Panc1 (cell line): ENCODE measurements at regions not wholly inside any gene's neighbourhood (a gene's known extent, or its start where the extent isn't known, plus 50 kb on each side); places are given as distances from the start of the nearest gene placed in this dataset.

Experiments used
- ATAC-seq: fragments of 200-7000 bp; cut with Tn5 transposase; 2 replicates; pipeline ENCODE4 v1.9.1; 2020; ENCODE audit warnings: mild to moderate bottlenecking, moderate library complexity
- BruUV-seq: library from RNA; stranded (reverse); fragments of 400-500 nt; replicated peaks from 2 replicates; lab custom pipeline; 2021; lab: Mats Ljungman, UMichigan
- CTCF ChIA-PET: fragments of 300-600 bp; sonication (Branson Sonifier 250); formaldehyde crosslinking; loops from one replicate; lab custom pipeline; 2022; ENCODE audit warnings: antibody characterized with exemption; lab: Charles Lee
- POLR2A ChIA-PET: fragments of 300-600 bp; sonication (Branson Sonifier 250); formaldehyde crosslinking; loops from one replicate; lab custom pipeline; 2022; ENCODE audit warnings: antibody characterized with exemption; lab: Charles Lee
- DNase-seq: peaks from one replicate; pipeline ENCODE4 v3.0.0-alpha.2; 2010; ENCODE audit warnings: low read depth, low spot score
- H3K27ac ChIP-seq: 2 replicates; pipeline ENCODE4 v1.5.1; 2011; ENCODE audit warnings: mild to moderate bottlenecking, low read length, inconsistent platforms
- H3K27me3 ChIP-seq: fragments of 200-500 bp; sonication (Bioruptor generic); 2 replicates; pipeline ENCODE4 v1.6.0; 2014; ENCODE audit warnings: low read length, inconsistent platforms; ENCODE audit not compliant: control insufficient read depth, insufficient read depth
- H3K36me3 ChIP-seq: fragments of 200-500 bp; sonication (Bioruptor generic); 2 replicates; pipeline ENCODE4 v1.5.1; 2014; ENCODE audit warnings: inconsistent platforms, mild to moderate bottlenecking, low read length, moderate library complexity; ENCODE audit not compliant: control insufficient read depth, insufficient read depth
- H3K4me1 ChIP-seq: 2 replicates; pipeline ENCODE4 v1.5.1; 2011; ENCODE audit warnings: inconsistent platforms, mild to moderate bottlenecking, low read length, moderate library complexity; ENCODE audit not compliant: control insufficient read depth, insufficient read depth
- H3K4me3 ChIP-seq, 2 experiments: 2 replicates each; pipeline ENCODE4 v1.5.1; 2011 to 2012; ENCODE audit warnings: low read depth in 2 of 2, low read length in 2 of 2, mild to moderate bottlenecking in 2 of 2, inconsistent platforms in 1 of 2, moderate library complexity in 1 of 2
- H3K9me3 ChIP-seq: fragments of 200-500 bp; sonication (Bioruptor generic); 2 replicates; pipeline ENCODE4 v1.5.1; 2014; ENCODE audit warnings: low read depth, mild to moderate bottlenecking, inconsistent platforms, low read length, moderate library complexity; ENCODE audit not compliant: control insufficient read depth, insufficient read depth
- POLR2AphosphoS5 ChIP-seq: IDR thresholded peaks from 2 replicates; pipeline ENCODE4 v1.6.1; 2012; ENCODE audit warnings: mild to moderate bottlenecking, low read depth, low read length, moderate library complexity
- SIN3A ChIP-seq: IDR thresholded peaks from 2 replicates; pipeline ENCODE4 v1.6.1; 2012; ENCODE audit warnings: low read depth, mild to moderate bottlenecking, low read length, moderate library complexity, borderline replicate concordance; ENCODE audit not compliant: insufficient read depth
- TCF7L2 ChIP-seq: IDR thresholded peaks from 2 replicates; pipeline ENCODE4 v1.6.1; 2011; ENCODE audit warnings: mild to moderate bottlenecking, low read depth, low read length, inconsistent platforms
- in situ Hi-C: cut with HindIII; loops from 2 replicates; pipeline ENCODE4 v1.10.0; 2016; ENCODE audit warnings: low sequenced_read_pairs, low pct_unique_long_range_greater_than_20kb
- intact Hi-C: fragments of 100-400 bp; cut with micrococcal nuclease; formaldehyde crosslinking; loops from one replicate; pipeline ENCODE4 v1.10.0; 2022; ENCODE audit not compliant: unreplicated experiment
- TF ChIP-seq, protein P1 (sequence below), 2 experiments: IDR thresholded peaks; 2 replicates each; pipeline ENCODE4 v1.6.1; 2011 to 2012; ENCODE audit warnings: low read depth in 2 of 2, control low read depth in 1 of 2, low read length in 1 of 2, mild to moderate bottlenecking in 1 of 2, moderate library complexity in 1 of 2; ENCODE audit not compliant: insufficient read depth in 1 of 2
- TF ChIP-seq, protein P2 (sequence below): fragments of 450-650 bp; IDR thresholded peaks from 2 replicates; pipeline ENCODE4 v1.5.1; 2017; ENCODE audit warnings: mild to moderate bottlenecking

DNA sequence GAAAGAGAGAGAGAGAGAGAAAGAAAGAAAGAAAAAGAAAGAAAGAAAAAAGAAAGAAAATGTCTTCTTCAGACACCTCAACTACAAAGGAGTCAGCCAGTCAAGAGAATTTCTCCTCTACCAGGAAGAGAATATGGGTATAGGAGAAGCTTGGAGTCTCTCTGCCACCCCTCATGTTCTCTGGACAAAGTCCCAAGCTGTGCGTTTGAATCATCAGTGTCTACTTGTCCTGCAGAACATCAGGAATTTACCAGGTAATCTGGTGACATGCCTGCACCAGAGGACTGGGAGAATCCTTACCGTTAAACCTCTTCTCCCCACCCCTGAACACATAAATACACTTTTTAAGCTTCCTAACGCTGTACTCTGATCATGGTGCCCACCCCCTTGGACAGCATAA lies 119.5 kb downstream of the TM9SF2 start:
- ATAC-seq: no peak
- Histone ChIP-seq H3K27me3 (no peaks in the 10 kb centered on the region), H3K4me3 (no peak overlapping the region), H3K27ac (no peak overlapping the region), H3K9me3 (no peaks in the 10 kb centered on the region), H3K36me3 (no peaks in the 10 kb centered on the region), H3K4me1 (no peaks in the 10 kb centered on the region)
- CTCF ChIA-PET: no interaction called here
- in situ Hi-C loops: no loop called here
- no peak for DNase-seq
- intact Hi-C loops: no loop called here
- BruUV-seq: no TSS peak
- POLR2A ChIA-PET: no interaction called here
- no peak for TF ChIP-seq SIN3A
- TF ChIP-seq, protein P1, sequence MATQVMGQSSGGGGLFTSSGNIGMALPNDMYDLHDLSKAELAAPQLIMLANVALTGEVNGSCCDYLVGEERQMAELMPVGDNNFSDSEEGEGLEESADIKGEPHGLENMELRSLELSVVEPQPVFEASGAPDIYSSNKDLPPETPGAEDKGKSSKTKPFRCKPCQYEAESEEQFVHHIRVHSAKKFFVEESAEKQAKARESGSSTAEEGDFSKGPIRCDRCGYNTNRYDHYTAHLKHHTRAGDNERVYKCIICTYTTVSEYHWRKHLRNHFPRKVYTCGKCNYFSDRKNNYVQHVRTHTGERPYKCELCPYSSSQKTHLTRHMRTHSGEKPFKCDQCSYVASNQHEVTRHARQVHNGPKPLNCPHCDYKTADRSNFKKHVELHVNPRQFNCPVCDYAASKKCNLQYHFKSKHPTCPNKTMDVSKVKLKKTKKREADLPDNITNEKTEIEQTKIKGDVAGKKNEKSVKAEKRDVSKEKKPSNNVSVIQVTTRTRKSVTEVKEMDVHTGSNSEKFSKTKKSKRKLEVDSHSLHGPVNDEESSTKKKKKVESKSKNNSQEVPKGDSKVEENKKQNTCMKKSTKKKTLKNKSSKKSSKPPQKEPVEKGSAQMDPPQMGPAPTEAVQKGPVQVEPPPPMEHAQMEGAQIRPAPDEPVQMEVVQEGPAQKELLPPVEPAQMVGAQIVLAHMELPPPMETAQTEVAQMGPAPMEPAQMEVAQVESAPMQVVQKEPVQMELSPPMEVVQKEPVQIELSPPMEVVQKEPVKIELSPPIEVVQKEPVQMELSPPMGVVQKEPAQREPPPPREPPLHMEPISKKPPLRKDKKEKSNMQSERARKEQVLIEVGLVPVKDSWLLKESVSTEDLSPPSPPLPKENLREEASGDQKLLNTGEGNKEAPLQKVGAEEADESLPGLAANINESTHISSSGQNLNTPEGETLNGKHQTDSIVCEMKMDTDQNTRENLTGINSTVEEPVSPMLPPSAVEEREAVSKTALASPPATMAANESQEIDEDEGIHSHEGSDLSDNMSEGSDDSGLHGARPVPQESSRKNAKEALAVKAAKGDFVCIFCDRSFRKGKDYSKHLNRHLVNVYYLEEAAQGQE (IDR thresholded peaks at IDR 0.05; ENCODE audit: insufficient read depth in 1 of 2, low read depth in 2 of 2, low read length in 1 of 2): no peak
- no peak for TF ChIP-seq TCF7L2
- TF ChIP-seq, protein P2, sequence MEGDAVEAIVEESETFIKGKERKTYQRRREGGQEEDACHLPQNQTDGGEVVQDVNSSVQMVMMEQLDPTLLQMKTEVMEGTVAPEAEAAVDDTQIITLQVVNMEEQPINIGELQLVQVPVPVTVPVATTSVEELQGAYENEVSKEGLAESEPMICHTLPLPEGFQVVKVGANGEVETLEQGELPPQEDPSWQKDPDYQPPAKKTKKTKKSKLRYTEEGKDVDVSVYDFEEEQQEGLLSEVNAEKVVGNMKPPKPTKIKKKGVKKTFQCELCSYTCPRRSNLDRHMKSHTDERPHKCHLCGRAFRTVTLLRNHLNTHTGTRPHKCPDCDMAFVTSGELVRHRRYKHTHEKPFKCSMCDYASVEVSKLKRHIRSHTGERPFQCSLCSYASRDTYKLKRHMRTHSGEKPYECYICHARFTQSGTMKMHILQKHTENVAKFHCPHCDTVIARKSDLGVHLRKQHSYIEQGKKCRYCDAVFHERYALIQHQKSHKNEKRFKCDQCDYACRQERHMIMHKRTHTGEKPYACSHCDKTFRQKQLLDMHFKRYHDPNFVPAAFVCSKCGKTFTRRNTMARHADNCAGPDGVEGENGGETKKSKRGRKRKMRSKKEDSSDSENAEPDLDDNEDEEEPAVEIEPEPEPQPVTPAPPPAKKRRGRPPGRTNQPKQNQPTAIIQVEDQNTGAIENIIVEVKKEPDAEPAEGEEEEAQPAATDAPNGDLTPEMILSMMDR: no peak
- TF ChIP-seq POLR2AphosphoS5: no peak

DNA sequence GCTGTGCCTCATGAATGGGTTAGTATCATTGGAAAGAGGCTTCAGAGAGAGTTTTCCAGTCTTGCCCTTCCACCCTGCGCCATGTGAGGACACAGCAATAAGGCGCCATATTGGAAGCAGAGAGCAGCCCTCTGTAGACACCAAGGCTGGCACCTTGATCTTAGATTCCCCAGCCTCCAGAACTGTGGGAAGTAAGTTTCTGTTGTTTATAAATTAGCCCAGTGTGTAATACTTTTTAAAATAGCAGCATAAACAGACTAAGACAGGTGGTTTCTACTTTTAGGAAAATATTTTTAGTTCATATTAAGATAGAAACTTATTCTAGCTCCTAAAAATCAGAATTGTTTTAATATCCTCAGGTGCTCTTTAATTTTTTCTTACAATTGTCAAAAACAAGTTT lies 117.9 kb downstream of the TM9SF2 start:
- Histone ChIP-seq H3K4me3 (no peak overlapping the region), H3K9me3 (no peaks in the 10 kb centered on the region), H3K36me3 (no peaks in the 10 kb centered on the region), H3K27ac (no peak overlapping the region), H3K4me1 (no peaks in the 10 kb centered on the region), H3K27me3 (no peaks in the 10 kb centered on the region)
- no peak for TF ChIP-seq POLR2AphosphoS5
- no peak for TF ChIP-seq TCF7L2
- no peak for TF ChIP-seq SIN3A
- TF ChIP-seq, protein P2: no peak
- TF ChIP-seq, protein P1 (IDR thresholded peaks at IDR 0.05; ENCODE audit: insufficient read depth in 1 of 2, low read depth in 2 of 2, low read length in 1 of 2): no peak
- DNase-seq (no peak), ATAC-seq (no peak)
- ChIA-PET CTCF (no interaction called here), POLR2A (no interaction called here)
- BruUV-seq: no TSS peak
- in situ Hi-C loops (no loop called here), intact Hi-C loops (no loop called here)
